ENCODE measurements at regions not wholly inside any gene's neighbourhood (a gene's known extent, or its start where the extent isn't known, plus 50 kb on each side); places are given as distances from the start of the nearest gene placed in this dataset.

DNA sequence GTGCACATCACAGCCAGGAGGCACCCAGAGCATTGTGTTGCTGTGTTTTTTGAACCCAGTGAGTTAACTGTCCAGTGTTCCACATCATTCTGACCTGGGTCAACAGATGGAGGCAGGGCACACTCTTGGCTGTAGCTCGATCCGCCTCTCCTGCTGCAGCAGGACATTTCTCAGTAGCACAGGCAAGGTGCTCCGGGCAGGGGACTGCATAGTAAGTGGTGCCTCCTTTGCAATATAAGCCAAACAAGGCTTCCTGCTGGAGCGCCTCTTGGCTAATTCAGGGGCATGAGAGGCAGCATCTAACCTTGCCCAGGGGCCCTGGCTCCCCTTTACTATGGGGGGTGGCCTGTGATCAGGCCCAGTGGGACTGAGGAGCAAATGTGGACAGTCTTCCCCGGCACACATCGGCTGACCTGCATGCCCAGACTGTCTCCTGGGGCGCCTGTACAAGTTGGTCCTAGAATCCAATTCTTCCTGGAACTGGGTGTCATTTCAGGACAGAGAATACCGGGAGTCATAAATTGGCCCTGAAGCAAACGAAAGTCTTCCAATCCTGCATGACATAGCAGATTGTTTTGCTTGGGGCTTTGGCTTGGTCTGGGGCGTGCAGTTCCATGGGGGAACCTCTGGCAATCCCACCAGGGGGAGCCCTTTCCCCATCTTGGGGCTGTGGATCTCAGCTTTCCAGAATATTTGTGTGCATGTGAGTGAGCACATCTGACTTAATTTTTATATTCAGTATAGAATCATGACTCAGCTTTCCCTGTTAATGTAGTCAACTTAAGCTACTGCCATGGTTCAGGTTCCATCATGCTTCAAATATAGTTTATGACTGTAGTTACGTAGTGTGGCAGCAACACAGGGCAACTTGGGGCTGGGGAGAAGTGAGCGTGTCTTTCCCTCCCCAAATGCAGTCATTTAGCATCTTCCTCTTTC lies 56.0 kb upstream of the DDR1 start:
- H3K4ac ChIP-seq (ENCODE audit: low read depth in 1 of 2, low read length in 2 of 2): peak overlapping the region; percentile 40 to 99
- 65% methylated on average over 12 of the region's 12 CpGs for WGBS

DNA sequence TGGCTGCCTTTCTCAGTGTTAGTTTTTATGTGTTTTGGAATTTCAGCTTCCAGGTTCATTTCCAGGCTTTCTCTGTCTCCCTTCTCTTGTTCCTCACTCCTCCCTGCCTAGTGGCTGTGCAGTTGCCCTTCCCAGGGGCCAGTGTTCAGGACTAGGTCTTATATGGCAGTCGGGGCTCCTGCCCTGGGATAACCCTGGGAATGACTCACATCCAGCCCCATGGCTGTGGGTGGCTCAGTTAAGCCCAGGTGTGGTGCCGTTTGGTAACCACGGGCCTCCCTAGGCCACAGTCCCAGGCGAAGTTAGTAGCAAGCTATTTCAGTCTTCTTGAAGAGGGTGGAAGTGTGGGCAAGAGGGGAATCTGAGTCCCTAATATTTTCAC lies 57.4 kb upstream of the DDR1 start:
- Histone ChIP-seq H3K4me3 (ENCODE audit: insufficient read depth in 1 of 2, low read depth in 1 of 2, low read length in 2 of 2) (no peak overlapping the region), H3K4me1 (ENCODE audit: control insufficient read depth, insufficient read depth, low read depth, low read length) (peaks cover 18% of the 10 kb centered on the region), H2BK12ac (ENCODE audit: low read length in 2 of 2) (peak overlapping the region in 1 of 2 experiments; percentile 66), H3K4me2 (ENCODE audit: low read length, poor library complexity, severe bottlenecking) (no peak overlapping the region), H2BK15ac (ENCODE audit: low read depth, poor library complexity, severe bottlenecking) (peak overlapping the region; percentile 92), H3K4ac (ENCODE audit: low read depth in 1 of 2, low read length in 2 of 2) (no peak overlapping the region), H3K36me3 (ENCODE audit: control insufficient read depth in 1 of 2, insufficient read depth in 2 of 2, low read depth in 1 of 2, low read length in 2 of 2) (no peaks in the 10 kb centered on the region), H3K9ac (ENCODE audit: low read length) (no peak overlapping the region), H4K91ac (ENCODE audit: low read length) (peak overlapping the region; percentile 3), H2BK120ac (ENCODE audit: low read depth, low read length) (peak overlapping the region; percentile 2), H2AFZ (ENCODE audit: low read depth, low read length) (no peak overlapping the region), H3K23ac (ENCODE audit: low read length in 2 of 2) (no peak overlapping the region), H2BK5ac (ENCODE audit: low read depth, low read length, poor library complexity, severe bottlenecking) (no peak overlapping the region), H4K8ac (ENCODE audit: low read length) (peak overlapping the region; percentile 10), H3K18ac (ENCODE audit: low read depth in 1 of 2, low read length in 2 of 2) (no peak overlapping the region), H2AK5ac (ENCODE audit: low read length, severe bottlenecking) (peak overlapping the region; percentile 69), H3K27me3 (ENCODE audit: control insufficient read depth in 1 of 2, insufficient read depth in 1 of 2, low read length in 2 of 2) (no peaks in the 10 kb centered on the region), H3K14ac (ENCODE audit: low read length in 2 of 2) (no peak overlapping the region), H3K9me3 (ENCODE audit: control insufficient read depth, low read length) (no peaks in the 10 kb centered on the region), H3K27ac (ENCODE audit: low read length, poor library complexity, severe bottlenecking) (peak overlapping the region; percentile 8), H3K79me1 (replicated peaks; ENCODE audit: low read length, poor library complexity, severe bottlenecking) (no peaks in the 10 kb centered on the region)
- 18% methylated on average over 1 of the region's 4 CpGs for WGBS
- no peak for DNase-seq

More for the DNA sequence above, 56.0 kb upstream of the DDR1 start:
- peak overlapping the region; percentile 94 for H2BK15ac ChIP-seq (ENCODE audit: low read depth, poor library complexity, severe bottlenecking)
- no peaks in the 10 kb centered on the region for H3K9me3 ChIP-seq (ENCODE audit: control insufficient read depth, low read length)
- H3K18ac ChIP-seq (ENCODE audit: low read depth in 1 of 2, low read length in 2 of 2): peak overlapping the region; percentile 62 to 80
- no peaks in the 10 kb centered on the region for H3K27me3 ChIP-seq (ENCODE audit: control insufficient read depth in 1 of 2, insufficient read depth in 1 of 2, low read length in 2 of 2)
- H3K4me1 ChIP-seq (ENCODE audit: control insufficient read depth, insufficient read depth, low read depth, low read length): peaks cover 18% of the 10 kb centered on the region
- H3K14ac ChIP-seq (ENCODE audit: low read length in 2 of 2): peak overlapping the region in 1 of 2 experiments; percentile 23
- H2AK5ac ChIP-seq (ENCODE audit: low read length, severe bottlenecking): peak overlapping the region; percentile 73
- H2BK12ac ChIP-seq (ENCODE audit: low read length in 2 of 2): peak overlapping the region; percentile 75 to 81
- H3K36me3 ChIP-seq (ENCODE audit: control insufficient read depth in 1 of 2, insufficient read depth in 2 of 2, low read depth in 1 of 2, low read length in 2 of 2): no peaks in the 10 kb centered on the region
- no peak overlapping the region for H3K4me2 ChIP-seq (ENCODE audit: low read length, poor library complexity, severe bottlenecking)
- peak overlapping the region in 1 of 2 experiments; percentile 38 for H3K4me3 ChIP-seq (ENCODE audit: insufficient read depth in 1 of 2, low read depth in 1 of 2, low read length in 2 of 2)
- no peaks in the 10 kb centered on the region for H3K79me1 ChIP-seq (replicated peaks; ENCODE audit: low read length, poor library complexity, severe bottlenecking)
- peak overlapping the region; percentile 20 for H2BK5ac ChIP-seq (ENCODE audit: low read depth, low read length, poor library complexity, severe bottlenecking)
- no peak overlapping the region for H2AFZ ChIP-seq (ENCODE audit: low read depth, low read length)
- peak; percentile 88 for DNase-seq
- no peak overlapping the region for H3K23ac ChIP-seq (ENCODE audit: low read length in 2 of 2)
- peak overlapping the region; percentile 96 for H4K8ac ChIP-seq (ENCODE audit: low read length)
- peak overlapping the region; percentile 98 for H2BK120ac ChIP-seq (ENCODE audit: low read depth, low read length)
- H3K9ac ChIP-seq (ENCODE audit: low read length): peak overlapping the region; percentile 74
- peak overlapping the region; percentile 50 for H3K27ac ChIP-seq (ENCODE audit: low read length, poor library complexity, severe bottlenecking)
- H4K91ac ChIP-seq (ENCODE audit: low read length): peak overlapping the region; percentile 91

DNA sequence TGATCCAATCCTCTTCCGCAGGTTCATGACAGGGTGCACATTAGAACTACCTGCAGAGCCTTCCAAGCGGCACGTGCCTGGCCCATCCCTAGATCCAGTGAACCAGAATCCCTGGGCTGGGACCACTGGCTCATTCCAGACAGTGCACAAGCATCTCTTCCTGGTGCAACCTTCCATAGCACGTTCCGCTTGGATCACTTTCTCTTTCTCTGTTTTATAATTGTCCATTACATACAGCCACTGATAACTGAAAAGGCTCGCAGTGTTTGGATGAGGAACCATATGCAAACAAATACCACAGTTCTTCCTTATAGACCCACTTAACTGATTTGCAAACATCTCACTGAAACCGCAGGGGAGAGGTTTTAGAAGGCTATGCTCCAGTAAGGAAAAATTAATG lies 59.6 kb upstream of the DDR1 start:
- peaks cover 21% of the 10 kb centered on the region for H3K4me1 ChIP-seq (ENCODE audit: control insufficient read depth, insufficient read depth, low read depth, low read length)
- no peak for DNase-seq
- peak overlapping the region in 1 of 2 experiments; percentile 15 for H3K4ac ChIP-seq (ENCODE audit: low read depth in 1 of 2, low read length in 2 of 2)
- H3K18ac ChIP-seq (ENCODE audit: low read depth in 1 of 2, low read length in 2 of 2): no peak overlapping the region
- 98% methylated on average over 6 of the region's 7 CpGs for WGBS
- H2AFZ ChIP-seq (ENCODE audit: low read depth, low read length): no peak overlapping the region
- H2BK5ac ChIP-seq (ENCODE audit: low read depth, low read length, poor library complexity, severe bottlenecking): no peak overlapping the region
- peak overlapping the region in 1 of 2 experiments; percentile 12 for H2BK12ac ChIP-seq (ENCODE audit: low read length in 2 of 2)
- H4K91ac ChIP-seq (ENCODE audit: low read length): no peak overlapping the region
- H3K9ac ChIP-seq (ENCODE audit: low read length): no peak overlapping the region
- no peak overlapping the region for H3K4me2 ChIP-seq (ENCODE audit: low read length, poor library complexity, severe bottlenecking)
- no peaks in the 10 kb centered on the region for H3K36me3 ChIP-seq (ENCODE audit: control insufficient read depth in 1 of 2, insufficient read depth in 2 of 2, low read depth in 1 of 2, low read length in 2 of 2)
- no peaks in the 10 kb centered on the region for H3K9me3 ChIP-seq (ENCODE audit: control insufficient read depth, low read length)
- H4K8ac ChIP-seq (ENCODE audit: low read length): no peak overlapping the region
- H3K27ac ChIP-seq (ENCODE audit: low read length, poor library complexity, severe bottlenecking): no peak overlapping the region
- H3K23ac ChIP-seq (ENCODE audit: low read length in 2 of 2): no peak overlapping the region
- no peaks in the 10 kb centered on the region for H3K27me3 ChIP-seq (ENCODE audit: control insufficient read depth in 1 of 2, insufficient read depth in 1 of 2, low read length in 2 of 2)
- H3K4me3 ChIP-seq (ENCODE audit: insufficient read depth in 1 of 2, low read depth in 1 of 2, low read length in 2 of 2): no peak overlapping the region
- H2BK120ac ChIP-seq (ENCODE audit: low read depth, low read length): no peak overlapping the region
- peak overlapping the region; percentile 15 for H2AK5ac ChIP-seq (ENCODE audit: low read length, severe bottlenecking)
- H3K79me1 ChIP-seq (replicated peaks; ENCODE audit: low read length, poor library complexity, severe bottlenecking): no peaks in the 10 kb centered on the region
- no peak overlapping the region for H3K14ac ChIP-seq (ENCODE audit: low read length in 2 of 2)
- H2BK15ac ChIP-seq (ENCODE audit: low read depth, poor library complexity, severe bottlenecking): no peak overlapping the region

DNA sequence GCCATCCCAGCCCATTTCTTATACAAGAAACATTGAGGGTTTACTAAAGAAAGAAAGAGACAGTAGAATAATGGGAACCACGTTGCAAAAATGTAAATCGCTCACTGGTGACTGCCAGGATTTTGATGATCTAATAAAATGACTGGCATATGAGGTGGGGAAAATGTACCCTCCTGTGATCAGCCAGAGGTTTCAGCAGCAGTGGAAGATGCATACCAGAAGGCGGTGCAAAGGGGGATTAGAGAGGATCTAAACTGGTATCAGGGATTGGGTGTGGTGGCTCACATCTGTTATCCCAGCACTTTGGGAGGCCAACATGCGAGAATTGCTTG lies 60.8 kb upstream of the DDR1 start:
- Histone ChIP-seq H3K4me3 (ENCODE audit: insufficient read depth in 1 of 2, low read depth in 1 of 2, low read length in 2 of 2) (no peak overlapping the region), H3K27me3 (ENCODE audit: control insufficient read depth in 1 of 2, insufficient read depth in 1 of 2, low read length in 2 of 2) (no peaks in the 10 kb centered on the region), H3K9me3 (ENCODE audit: control insufficient read depth, low read length) (no peaks in the 10 kb centered on the region), H3K27ac (ENCODE audit: low read length, poor library complexity, severe bottlenecking) (no peak overlapping the region), H3K4ac (ENCODE audit: low read depth in 1 of 2, low read length in 2 of 2) (peak overlapping the region in 1 of 2 experiments; percentile 17), H2BK12ac (ENCODE audit: low read length in 2 of 2) (peak overlapping the region in 1 of 2 experiments; percentile 66), H3K36me3 (ENCODE audit: control insufficient read depth in 1 of 2, insufficient read depth in 2 of 2, low read depth in 1 of 2, low read length in 2 of 2) (no peaks in the 10 kb centered on the region), H2BK120ac (ENCODE audit: low read depth, low read length) (no peak overlapping the region), H2BK5ac (ENCODE audit: low read depth, low read length, poor library complexity, severe bottlenecking) (no peak overlapping the region), H2AFZ (ENCODE audit: low read depth, low read length) (no peak overlapping the region), H3K4me1 (ENCODE audit: control insufficient read depth, insufficient read depth, low read depth, low read length) (peaks cover 17% of the 10 kb centered on the region), H4K8ac (ENCODE audit: low read length) (no peak overlapping the region), H2BK15ac (ENCODE audit: low read depth, poor library complexity, severe bottlenecking) (no peak overlapping the region), H3K14ac (ENCODE audit: low read length in 2 of 2) (no peak overlapping the region), H3K23ac (ENCODE audit: low read length in 2 of 2) (no peak overlapping the region), H3K18ac (ENCODE audit: low read depth in 1 of 2, low read length in 2 of 2) (peak overlapping the region in 1 of 2 experiments; percentile 21), H3K9ac (ENCODE audit: low read length) (no peak overlapping the region), H4K91ac (ENCODE audit: low read length) (no peak overlapping the region), H2AK5ac (ENCODE audit: low read length, severe bottlenecking) (peak overlapping the region; percentile 87), H3K4me2 (ENCODE audit: low read length, poor library complexity, severe bottlenecking) (no peak overlapping the region), H3K79me1 (replicated peaks; ENCODE audit: low read length, poor library complexity, severe bottlenecking) (no peaks in the 10 kb centered on the region)
- no peak for DNase-seq
- WGBS: 99% methylated on average over 4 of the region's 4 CpGs

Measured in mesenchymal stem cell (in vitro differentiated cells and primary cell).